H1 (cell line): ENCODE measurements at regions not wholly inside any gene's neighbourhood (a gene's known extent, or its start where the extent isn't known, plus 50 kb on each side); places are given as distances from the start of the nearest gene placed in this dataset.

ENCODE experiments used
- CTCF ChIA-PET: fragments of 300-600 bp; sonication (Branson Sonifier 250); formaldehyde crosslinking; loops from one replicate; lab custom pipeline; 2021; ENCODE audit not compliant: partially characterized antibody; lab: Charles Lee
- POLR2A ChIA-PET: fragments of 300-600 bp; sonication (Branson Sonifier 250); formaldehyde crosslinking; loops from one replicate; lab custom pipeline; 2021; ENCODE audit warnings: inconsistent platforms; ENCODE audit not compliant: partially characterized antibody; lab: Charles Lee
- DNase-seq, 2 experiments: peaks; one replicate each; pipeline versions ENCODE4 v3.0.0 to v3.0.0-alpha.2; 2010 to 2022; ENCODE audit warnings: low spot score in 2 of 2, low read depth in 1 of 2, mixed read lengths in 1 of 2
- FAIRE-seq: peaks from 2 replicates; lab custom pipeline; 2011; peaks lifted over from hg19 to GRCh38; lab: Jason Lieb, UNC
- H2AFZ ChIP-seq: 2 replicates; pipeline ENCODE4 v1.8.1; 2012; ENCODE audit warnings: low read length, inconsistent platforms
- H2AK5ac ChIP-seq: 2 replicates; pipeline ENCODE4 v1.6.1; 2013; ENCODE audit warnings: low read depth, low read length
- H2BK120ac ChIP-seq: replicated peaks from 2 replicates; pipeline ENCODE3; 2013; ENCODE audit warnings: low read depth, low read length, inconsistent platforms
- H2BK12ac ChIP-seq: 2 replicates; pipeline ENCODE4 v1.6.1; 2013; ENCODE audit warnings: low read depth, low read length
- H2BK15ac ChIP-seq: 2 replicates; pipeline ENCODE4 v1.6.1; 2013; ENCODE audit warnings: low read length
- H2BK20ac ChIP-seq: 2 replicates; pipeline ENCODE4 v1.6.1; 2013; ENCODE audit warnings: low read length
- H2BK5ac ChIP-seq: 2 replicates; pipeline ENCODE4 v1.6.1; 2013; ENCODE audit warnings: low read depth, low read length
- H3K14ac ChIP-seq: 2 replicates; pipeline ENCODE4 v1.6.1; 2013; ENCODE audit warnings: inconsistent platforms; ENCODE audit not compliant: insufficient read length
- H3K18ac ChIP-seq: 2 replicates; pipeline ENCODE4 v1.6.1; 2013; ENCODE audit warnings: low read length; ENCODE audit errors: extremely low read depth
- H3K23ac ChIP-seq: 2 replicates; pipeline ENCODE4 v1.6.1; 2013; ENCODE audit warnings: inconsistent platforms; ENCODE audit not compliant: insufficient read length
- H3K23me2 ChIP-seq: 2 replicates; pipeline ENCODE4 v1.6.1; 2013; ENCODE audit warnings: low read depth, low read length
- H3K27ac ChIP-seq: 2 replicates; pipeline ENCODE4 v1.6.1; 2011; ENCODE audit warnings: low read depth, low read length, inconsistent platforms
- H3K27me3 ChIP-seq, 4 experiments: replicated peaks in 1 of 4; 1 replicate in 1 of 4; 2 replicates in 3 of 4; pipeline versions ENCODE4 v1.6.1 to v1.8.1; 2011 to 2013; ENCODE audit warnings: low read length in 3 of 4, mild to moderate bottlenecking in 3 of 4, inconsistent platforms in 2 of 4, mixed read lengths in 2 of 4, moderate library complexity in 1 of 4; ENCODE audit not compliant: control insufficient read depth in 3 of 4, insufficient read depth in 3 of 4; ENCODE audit errors: extremely low read depth in 1 of 4
- H3K36me3 ChIP-seq, 4 experiments: 2 replicates each; pipeline versions ENCODE4 v1.6.1 to v1.8.1; 2011 to 2013; ENCODE audit warnings: mild to moderate bottlenecking in 4 of 4, low read length in 3 of 4, moderate library complexity in 2 of 4, control low read depth in 1 of 4, inconsistent platforms in 1 of 4; ENCODE audit not compliant: insufficient read depth in 4 of 4, control insufficient read depth in 2 of 4
- H3K4ac ChIP-seq: replicated peaks from 2 replicates; pipeline ENCODE3; 2013; ENCODE audit warnings: low read length, low read depth, mixed read lengths, inconsistent platforms; ENCODE audit not compliant: insufficient read length
- H3K4me1 ChIP-seq, 4 experiments: replicated peaks in 1 of 4; 1 replicate in 1 of 4; 2 replicates in 3 of 4; pipeline versions ENCODE4 v1.6.1 to v1.8.1; 2011 to 2013; ENCODE audit warnings: low read length in 3 of 4, inconsistent platforms in 2 of 4, mixed read lengths in 1 of 4; ENCODE audit not compliant: insufficient read depth in 4 of 4, control insufficient read depth in 3 of 4
- H3K4me2 ChIP-seq, 2 experiments: 2 replicates each; pipeline versions ENCODE4 v1.6.1 to v1.8.1; 2011 to 2013; ENCODE audit warnings: low read depth in 2 of 2, low read length in 2 of 2, control low read depth in 1 of 2, inconsistent platforms in 1 of 2, mild to moderate bottlenecking in 1 of 2; ENCODE audit not compliant: insufficient read depth in 1 of 2
- H3K4me3 ChIP-seq, 4 experiments: fragments of 200-600, 300-600 bp in 1 of 4; sonication (generic), shearing (Covaris generic), sonication (Bioruptor Twin) in 1 of 4; 2 replicates each; pipeline versions ENCODE4 v1.5.1 to v1.8.1; 2011 to 2016; ENCODE audit warnings: low read length in 4 of 4, low read depth in 3 of 4, control low read depth in 2 of 4, inconsistent platforms in 2 of 4, mild to moderate bottlenecking in 2 of 4, mixed read lengths in 1 of 4, moderate library complexity in 1 of 4; ENCODE audit not compliant: insufficient read depth in 2 of 4; ENCODE audit errors: extremely low read depth in 1 of 4
- H3K56ac ChIP-seq: replicated peaks from 2 replicates; pipeline ENCODE3; 2013; ENCODE audit warnings: low read depth, mild to moderate bottlenecking, mixed read lengths, low read length, inconsistent platforms; ENCODE audit not compliant: insufficient read length
- H3K79me1 ChIP-seq: 2 replicates; pipeline ENCODE4 v1.6.1; 2013; ENCODE audit warnings: low read depth, low read length, control low read depth
- H3K79me2 ChIP-seq, 2 experiments: 2 replicates each; pipeline versions ENCODE4 v1.6.1 to v1.8.1; 2012 to 2013; ENCODE audit warnings: low read length in 2 of 2, mild to moderate bottlenecking in 2 of 2, inconsistent platforms in 1 of 2; ENCODE audit not compliant: insufficient read depth in 2 of 2, control insufficient read depth in 1 of 2
- H3K9ac ChIP-seq, 4 experiments: replicated peaks in 1 of 4; 1 replicate in 1 of 4; 2 replicates in 3 of 4; pipeline versions ENCODE4 v1.6.1 to v1.8.1; 2011 to 2013; ENCODE audit warnings: low read depth in 3 of 4, low read length in 3 of 4, control low read depth in 2 of 4, mild to moderate bottlenecking in 2 of 4, moderate library complexity in 2 of 4, inconsistent platforms in 1 of 4; ENCODE audit errors: extremely low read depth in 1 of 4
- H3K9me3 ChIP-seq, 2 experiments: 2 replicates each; pipeline versions ENCODE4 v1.6.1 to v1.8.1; 2012 to 2013; ENCODE audit warnings: mild to moderate bottlenecking in 2 of 2, moderate library complexity in 2 of 2, control low read depth in 1 of 2, inconsistent platforms in 1 of 2, low read depth in 1 of 2, low read length in 1 of 2, mixed read lengths in 1 of 2; ENCODE audit not compliant: insufficient read depth in 2 of 2
- H4K20me1 ChIP-seq, 2 experiments: replicated peaks in 1 of 2; 2 replicates each; pipeline versions ENCODE3 to v1.8.1; 2011 to 2013; ENCODE audit warnings: inconsistent platforms in 2 of 2, low read length in 2 of 2, mild to moderate bottlenecking in 1 of 2; ENCODE audit not compliant: insufficient read depth in 2 of 2, control insufficient read depth in 1 of 2
- H4K5ac ChIP-seq: 2 replicates; pipeline ENCODE4 v1.6.1; 2013; ENCODE audit warnings: low read length, low read depth, mixed read lengths, inconsistent platforms; ENCODE audit not compliant: insufficient read length
- H4K8ac ChIP-seq: 2 replicates; pipeline ENCODE4 v1.8.0; 2013; ENCODE audit warnings: mild to moderate bottlenecking, moderate library complexity, low read length, inconsistent platforms; ENCODE audit not compliant: insufficient read depth; ENCODE audit errors: extremely low read depth
- H4K91ac ChIP-seq: replicated peaks from 2 replicates; pipeline ENCODE3; 2013; ENCODE audit warnings: low read length, mixed read lengths, inconsistent platforms; ENCODE audit not compliant: insufficient read length
- ATF2 ChIP-seq: IDR thresholded peaks from 2 replicates; pipeline ENCODE4 v1.6.1; 2012; ENCODE audit warnings: low read length, inconsistent platforms
- CHD1 ChIP-seq: IDR thresholded peaks from 2 replicates; pipeline ENCODE4 v1.6.1; 2012; ENCODE audit warnings: low read depth, low read length, improper control_type of control experiment
- SRF ChIP-seq: IDR thresholded peaks from 2 replicates; pipeline ENCODE4 v1.6.1; 2011; ENCODE audit warnings: mild to moderate bottlenecking, low read depth, low read length, moderate library complexity
- SUZ12 ChIP-seq: fragments of 200-600 bp; sonication (generic); IDR thresholded peaks from 2 replicates; pipeline ENCODE4 v1.6.1; 2012; ENCODE audit warnings: mild to moderate bottlenecking, inconsistent platforms, low read length, moderate library complexity, mixed read lengths
- TCF12 ChIP-seq: IDR thresholded peaks from 2 replicates; pipeline ENCODE4 v1.6.1; 2011; ENCODE audit warnings: low read depth, mild to moderate bottlenecking, low read length
- USF2 ChIP-seq: IDR thresholded peaks from 2 replicates; pipeline ENCODE4 v1.6.1; 2011; ENCODE audit warnings: low read length, improper control_type of control experiment
- WGBS, 2 experiments: shearing (Covaris generic) in 1 of 2; methylation state at CpG; one replicate each; pipeline versions ENCODE4 v1.1.6 to v1.1.7; 2013 to 2015; ENCODE audit warnings: low lambda C conversion rate in 2 of 2, mixed read lengths in 2 of 2, inconsistent platforms in 1 of 2, low coverage in 1 of 2, missing lambda C conversion rate in 1 of 2; ENCODE audit not compliant: insufficient replicate concordance in 2 of 2, insufficient coverage in 1 of 2, insufficient read length in 1 of 2; ENCODE audit errors: extremely low coverage in 1 of 2, missing lambda C conversion rate in 1 of 2; 5-methylcytosine and 5-hydroxymethylcytosine counted together

GRCh38 chr3:82055792-82056191 lies 294.3 kb upstream of the GBE1 start:
- Histone ChIP-seq H3K23me2 (no peaks in the 10 kb centered on the region; the same call in 1 of the 2 replicates), H2BK12ac (no peak overlapping the region), H3K9me3 (peaks cover 0 to 2% of the 10 kb centered on the region in 2 experiments; a peak in 1 of 4 replicates), H2BK120ac (no peak overlapping the region), H4K91ac (no peak overlapping the region), H3K79me1 (no peaks in the 10 kb centered on the region), H2AK5ac (no peak overlapping the region), H2BK15ac (no peak overlapping the region), H3K56ac (no peak overlapping the region), H3K4me2 (no peak overlapping the region), H2BK5ac (no peak overlapping the region), H2AFZ (no peak overlapping the region), H3K27ac (no peak overlapping the region), H3K23ac (no peak overlapping the region), H3K4me3 (no peak overlapping the region), H3K14ac (no peak overlapping the region), H3K4ac (no peak overlapping the region), H2BK20ac (no peak overlapping the region), H4K20me1 (no peaks in the 10 kb centered on the region), H3K79me2 (no peaks in the 10 kb centered on the region), H3K27me3 (no peaks in the 10 kb centered on the region), H3K18ac (no peak overlapping the region), H3K9ac (no peak overlapping the region), H4K8ac (no peak overlapping the region), H4K5ac (no peak overlapping the region)
- 93% methylated on average over 3 of the region's 3 CpGs; no CpG with 5 or more reads in 1 of the 2 experiments for WGBS, 2 experiments
- DNase-seq: no peak
- ChIA-PET CTCF (no interaction called here), POLR2A (no interaction called here)
- FAIRE-seq: no peak
- no peak for TF ChIP-seq ATF2
- no peak for TF ChIP-seq SRF
- TF ChIP-seq SUZ12: no peak
- TF ChIP-seq USF2: no peak
- no peak for TF ChIP-seq CHD1
- TF ChIP-seq TCF12: no peak
- TF ChIP-seq, all 59 proteins: peak for 0
- Histone ChIP-seq H3K4me1 (no peaks in the 10 kb centered on the region), H3K36me3 (no peaks in the 10 kb centered on the region)
